DOHH2 (cell line): ENCODE measurements at regions not wholly inside any gene's neighbourhood (a gene's known extent, or its start where the extent isn't known, plus 50 kb on each side); places are given as distances from the start of the nearest gene placed in this dataset.

Source experiments
- H3F3A ChIP-seq: fragments of 200-600 bp; sonication (generic), shearing (Covaris generic); 2 replicates; pipeline ENCODE4 v1.6.0; 2016; ENCODE audit warnings: antibody characterized with exemption, mild to moderate bottlenecking; ENCODE audit not compliant: control insufficient read depth, insufficient read depth
- H3K27ac ChIP-seq: fragments of 200-600 bp; sonication (generic); 2 replicates; pipeline ENCODE4 v1.5.1; 2014; ENCODE audit warnings: low read depth, mild to moderate bottlenecking, low read length, moderate library complexity
- H3K27me3 ChIP-seq: fragments of 200-600 bp; sonication (generic); 2 replicates; pipeline ENCODE4 v1.6.1; 2014; ENCODE audit warnings: mild to moderate bottlenecking, low read length, mixed read lengths; ENCODE audit not compliant: control insufficient read depth
- H3K36me3 ChIP-seq: fragments of 200-600 bp; sonication (generic); 2 replicates; pipeline ENCODE4 v1.6.1; 2014; ENCODE audit warnings: mild to moderate bottlenecking, low read length, moderate library complexity, mixed read lengths; ENCODE audit not compliant: control insufficient read depth
- H3K4me1 ChIP-seq: fragments of 200-600 bp; sonication (generic); 2 replicates; pipeline ENCODE4 v1.6.1; 2014; ENCODE audit warnings: mild to moderate bottlenecking, low read length, mixed read lengths; ENCODE audit not compliant: control insufficient read depth
- H3K4me2 ChIP-seq: fragments of 200-600 bp; sonication (generic); 2 replicates; pipeline ENCODE4 v1.6.0; 2014; ENCODE audit warnings: mild to moderate bottlenecking, low read length, moderate library complexity
- H3K4me3 ChIP-seq: fragments of 200-600 bp; sonication (generic); 2 replicates; pipeline ENCODE4 v1.5.1; 2014; ENCODE audit warnings: mild to moderate bottlenecking, low read length, mixed read lengths
- H3K79me2 ChIP-seq: fragments of 200-600 bp; sonication (generic); 2 replicates; pipeline ENCODE4 v1.6.1; 2014; ENCODE audit warnings: mild to moderate bottlenecking, low read length, mixed read lengths; ENCODE audit not compliant: control insufficient read depth
- H3K9me2 ChIP-seq: fragments of 200-600 bp; sonication (generic); replicated peaks from 2 replicates; pipeline ENCODE4 v1.6.1; 2014; ENCODE audit warnings: mild to moderate bottlenecking, low read length, mixed read lengths; ENCODE audit not compliant: control insufficient read depth
- H3K9me3 ChIP-seq: fragments of 200-600 bp; sonication (generic); 2 replicates; pipeline ENCODE4 v1.6.1; 2014; ENCODE audit warnings: antibody characterized with exemption, low read length, mixed read lengths; ENCODE audit not compliant: control insufficient read depth, insufficient read depth
- H4K20me1 ChIP-seq: fragments of 200-600 bp; sonication (generic); 2 replicates; pipeline ENCODE4 v1.6.0; 2014; ENCODE audit warnings: low read depth, mild to moderate bottlenecking, antibody characterized with exemption, low read length, moderate library complexity; ENCODE audit not compliant: control insufficient read depth, insufficient read depth
- CTCF ChIP-seq: fragments of 200-600 bp; sonication (generic); IDR thresholded peaks from one replicate; pipeline ENCODE4 v1.5.1; 2014; ENCODE audit warnings: antibody characterized with exemption, mild to moderate bottlenecking, low read depth, low read length; ENCODE audit not compliant: poor library complexity, severe bottlenecking
- EZH2phosphoT487 ChIP-seq: fragments of 200-600 bp; sonication (generic); IDR thresholded peaks from 2 replicates; pipeline ENCODE4 v1.6.1; 2017; ENCODE audit warnings: borderline replicate concordance, mild to moderate bottlenecking, antibody characterized with exemption, low read length, moderate library complexity, mixed read lengths

GRCh38 chr3:24843955-24844354 lies 349.3 kb upstream of the THRB start:
- Histone ChIP-seq H3K9me2 (no peaks in the 10 kb centered on the region), H4K20me1 (no peaks in the 10 kb centered on the region), H3K9me3 (no peaks in the 10 kb centered on the region), H3K4me3 (no peak overlapping the region), H3F3A (no peaks in the 10 kb centered on the region), H3K36me3 (no peaks in the 10 kb centered on the region), H3K79me2 (no peaks in the 10 kb centered on the region), H3K27me3 (no peaks in the 10 kb centered on the region), H3K4me2 (no peak overlapping the region), H3K4me1 (no peaks in the 10 kb centered on the region), H3K27ac (no peak overlapping the region)
- no peak for TF ChIP-seq CTCF
- TF ChIP-seq EZH2phosphoT487, result no peak

DNA sequence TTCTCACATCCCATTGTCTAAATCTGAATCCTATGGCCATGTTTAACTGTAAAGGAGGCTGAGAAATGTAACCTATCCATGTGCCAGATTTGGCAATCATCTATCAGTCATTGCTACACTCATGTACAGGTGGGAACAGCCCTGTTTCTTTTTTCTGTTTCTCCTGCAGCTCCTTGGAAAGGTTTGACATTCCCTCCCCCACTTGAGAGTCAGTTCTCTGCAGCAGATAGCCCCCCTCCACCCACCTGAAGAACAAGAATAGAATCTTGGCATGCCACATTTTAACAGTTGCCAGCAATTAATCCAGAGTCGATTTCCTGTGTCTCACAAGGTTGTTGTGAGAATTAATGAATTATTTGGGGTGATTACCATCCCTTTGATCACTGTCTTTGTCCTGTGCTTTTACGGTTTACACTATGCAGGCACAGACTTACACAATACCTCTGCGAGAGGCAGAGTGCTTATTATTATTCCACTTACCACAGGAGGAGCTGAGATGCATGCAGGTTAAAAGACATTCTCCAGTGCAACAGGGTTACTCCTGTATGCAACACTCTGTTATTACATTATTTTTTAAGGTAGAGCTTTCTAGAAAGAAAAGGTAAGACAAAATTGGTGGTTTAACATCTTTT lies 351.0 kb upstream of the THRB start:
- Histone ChIP-seq H3K79me2 (no peaks in the 10 kb centered on the region), H3K4me2 (no peak overlapping the region), H3K27me3 (no peaks in the 10 kb centered on the region), H3K9me3 (no peaks in the 10 kb centered on the region), H3K4me1 (no peaks in the 10 kb centered on the region), H3K4me3 (no peak overlapping the region), H3K36me3 (no peaks in the 10 kb centered on the region), H4K20me1 (no peaks in the 10 kb centered on the region), H3K27ac (no peak overlapping the region), H3F3A (no peaks in the 10 kb centered on the region), H3K9me2 (no peaks in the 10 kb centered on the region)
- TF ChIP-seq CTCF, result no peak
- TF ChIP-seq EZH2phosphoT487, result no peak

GRCh38 chr3:24846286-24846860 lies 351.7 kb upstream of the THRB start:
- Histone ChIP-seq H3K4me2 (no peak overlapping the region), H3K4me1 (no peaks in the 10 kb centered on the region), H3K9me3 (no peaks in the 10 kb centered on the region), H3K27me3 (no peaks in the 10 kb centered on the region), H3F3A (no peaks in the 10 kb centered on the region), H3K36me3 (no peaks in the 10 kb centered on the region), H4K20me1 (no peaks in the 10 kb centered on the region), H3K79me2 (no peaks in the 10 kb centered on the region), H3K27ac (no peak overlapping the region), H3K9me2 (no peaks in the 10 kb centered on the region), H3K4me3 (no peak overlapping the region)
- no peak for TF ChIP-seq EZH2phosphoT487

DNA sequence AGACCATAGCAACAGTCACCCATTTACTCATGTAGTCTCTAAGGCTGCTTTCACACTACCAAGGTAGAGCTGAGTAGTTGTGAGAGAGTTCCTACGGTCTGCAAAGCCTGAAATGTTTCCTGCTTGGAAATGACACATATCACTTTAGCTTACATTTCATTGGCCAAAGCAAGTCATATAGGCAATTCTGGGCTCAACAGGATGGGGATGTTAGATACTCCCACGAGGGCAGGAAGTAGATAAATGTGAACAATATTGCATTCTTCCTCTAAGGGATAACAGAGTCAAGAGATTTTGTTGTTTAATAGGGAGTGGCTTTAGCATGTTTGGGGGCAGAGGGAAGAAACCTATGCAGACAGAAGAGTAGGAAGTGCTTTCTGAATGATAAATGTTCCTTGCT lies 355.6 kb upstream of the THRB start:
- Histone ChIP-seq H3F3A (no peaks in the 10 kb centered on the region), H3K27ac (no peak overlapping the region), H3K4me2 (no peak overlapping the region), H3K27me3 (no peaks in the 10 kb centered on the region), H3K4me3 (no peak overlapping the region), H4K20me1 (no peaks in the 10 kb centered on the region), H3K9me2 (no peaks in the 10 kb centered on the region), H3K9me3 (no peaks in the 10 kb centered on the region), H3K4me1 (no peaks in the 10 kb centered on the region), H3K79me2 (no peaks in the 10 kb centered on the region), H3K36me3 (no peaks in the 10 kb centered on the region)
- no peak for TF ChIP-seq CTCF
- TF ChIP-seq EZH2phosphoT487, result no peak
